ENCODE measurements at regions not wholly inside any gene's neighbourhood (a gene's known extent, or its start where the extent isn't known, plus 50 kb on each side); places are given as distances from the start of the nearest gene placed in this dataset.

DNA sequence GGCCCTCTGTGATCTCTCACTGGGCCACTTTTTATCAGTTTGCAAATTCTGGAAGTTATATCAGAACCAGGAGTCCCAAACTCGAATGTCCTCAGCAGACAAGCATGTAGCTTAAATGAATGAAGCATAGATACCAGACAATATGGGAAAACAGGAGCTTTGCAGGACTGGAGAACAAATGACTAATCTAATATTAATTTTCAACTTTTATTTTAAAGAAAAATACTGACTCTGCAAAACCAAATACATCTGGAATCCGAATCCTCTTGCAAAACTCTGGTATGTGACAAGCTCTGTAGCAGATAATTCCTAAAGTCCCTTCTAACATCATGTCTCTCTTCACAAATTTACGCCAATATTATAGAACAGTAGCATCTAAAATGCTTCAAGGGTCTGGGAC, 427.4 kb downstream of the TTLL7 start:
- H3K36me3 ChIP-seq (ENCODE audit: control insufficient read depth in 1 of 2, insufficient read depth in 2 of 2, low read length in 2 of 2), result no peaks in the 10 kb centered on the region
- no peak overlapping the region for H3K27ac ChIP-seq (ENCODE audit: low read length)
- H3K9me3 ChIP-seq (ENCODE audit: control insufficient read depth in 1 of 2, low read length in 2 of 2), result no peaks in the 10 kb centered on the region
- H3K4me1 ChIP-seq (ENCODE audit: control insufficient read depth in 1 of 2, insufficient read depth in 2 of 2, low read length in 2 of 2), result no peaks in the 10 kb centered on the region
- H3K27me3 ChIP-seq (ENCODE audit: low read depth, low read length), result no peaks in the 10 kb centered on the region
- no peak overlapping the region for H3K4me3 ChIP-seq (ENCODE audit: low read depth in 1 of 2, low read length in 2 of 2)

DNA sequence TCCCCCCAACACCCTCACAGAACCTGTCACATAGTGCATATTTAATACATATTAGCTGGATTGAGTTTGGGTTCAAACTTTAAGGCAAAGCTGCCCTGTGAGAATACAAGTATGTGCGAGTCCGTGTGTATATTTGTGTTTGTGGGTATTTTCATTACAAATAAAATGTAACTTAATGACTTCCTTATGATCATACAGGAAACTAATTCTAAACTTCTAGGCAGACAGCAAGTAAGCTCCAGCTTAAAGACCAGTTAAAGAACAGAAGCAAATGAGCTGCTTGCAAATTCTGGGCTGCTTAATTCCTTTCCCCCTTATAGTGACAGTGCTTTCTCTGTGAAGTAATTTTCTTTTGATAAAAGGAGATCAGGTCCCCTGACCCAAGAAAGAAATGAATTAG, 437.6 kb downstream of the TTLL7 start:
- H3K9me3 ChIP-seq (ENCODE audit: control insufficient read depth in 1 of 2, low read length in 2 of 2), result no peaks in the 10 kb centered on the region
- no peaks in the 10 kb centered on the region for H3K4me1 ChIP-seq (ENCODE audit: control insufficient read depth in 1 of 2, insufficient read depth in 2 of 2, low read length in 2 of 2)
- H3K27ac ChIP-seq (ENCODE audit: low read length), result no peak overlapping the region
- H3K36me3 ChIP-seq (ENCODE audit: control insufficient read depth in 1 of 2, insufficient read depth in 2 of 2, low read length in 2 of 2), result no peaks in the 10 kb centered on the region
- no peak overlapping the region for H3K4me3 ChIP-seq (ENCODE audit: low read depth in 1 of 2, low read length in 2 of 2)
- H3K27me3 ChIP-seq (ENCODE audit: low read depth, low read length), result no peaks in the 10 kb centered on the region

DNA sequence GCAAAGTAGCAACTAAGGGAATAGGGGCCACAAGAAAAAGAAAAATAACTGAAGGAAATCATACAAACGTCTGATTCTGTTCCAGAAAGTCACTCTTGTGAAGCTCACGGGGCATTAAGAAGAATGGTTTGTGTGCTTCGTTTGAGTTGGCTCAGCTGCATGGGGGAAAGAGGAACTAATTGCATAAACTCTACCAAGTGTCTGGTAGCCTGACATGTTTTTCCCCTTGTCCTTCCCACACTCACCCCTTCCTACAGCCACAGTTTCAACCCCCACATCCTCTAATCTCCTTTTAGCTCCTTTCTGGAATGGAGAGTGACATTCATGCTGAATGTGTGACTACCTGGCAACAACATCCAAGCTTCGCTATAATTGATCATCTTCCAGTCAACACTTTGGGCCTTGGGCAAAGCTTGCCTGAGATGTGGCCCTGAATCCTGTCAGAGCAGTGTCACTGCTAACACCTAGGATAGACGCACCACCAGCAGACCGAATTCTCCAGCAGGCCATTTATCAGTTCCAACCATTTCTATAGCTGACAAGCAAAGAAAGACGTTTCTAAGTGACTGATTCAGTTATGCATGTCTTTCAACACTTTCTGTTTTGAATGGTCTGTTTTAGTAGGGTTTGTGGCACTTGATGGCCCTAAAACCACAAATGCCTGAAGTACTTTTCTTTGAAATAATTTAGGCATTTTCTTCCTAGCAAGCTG, 439.6 kb downstream of the TTLL7 start:
- Histone ChIP-seq H3K4me1 (ENCODE audit: control insufficient read depth in 1 of 2, insufficient read depth in 2 of 2, low read length in 2 of 2) (no peaks in the 10 kb centered on the region), H3K27me3 (ENCODE audit: low read depth, low read length) (no peaks in the 10 kb centered on the region), H3K9me3 (ENCODE audit: control insufficient read depth in 1 of 2, low read length in 2 of 2) (no peaks in the 10 kb centered on the region), H3K4me3 (ENCODE audit: low read depth in 1 of 2, low read length in 2 of 2) (no peak overlapping the region), H3K27ac (ENCODE audit: low read length) (no peak overlapping the region), H3K36me3 (ENCODE audit: control insufficient read depth in 1 of 2, insufficient read depth in 2 of 2, low read length in 2 of 2) (no peaks in the 10 kb centered on the region)

DNA sequence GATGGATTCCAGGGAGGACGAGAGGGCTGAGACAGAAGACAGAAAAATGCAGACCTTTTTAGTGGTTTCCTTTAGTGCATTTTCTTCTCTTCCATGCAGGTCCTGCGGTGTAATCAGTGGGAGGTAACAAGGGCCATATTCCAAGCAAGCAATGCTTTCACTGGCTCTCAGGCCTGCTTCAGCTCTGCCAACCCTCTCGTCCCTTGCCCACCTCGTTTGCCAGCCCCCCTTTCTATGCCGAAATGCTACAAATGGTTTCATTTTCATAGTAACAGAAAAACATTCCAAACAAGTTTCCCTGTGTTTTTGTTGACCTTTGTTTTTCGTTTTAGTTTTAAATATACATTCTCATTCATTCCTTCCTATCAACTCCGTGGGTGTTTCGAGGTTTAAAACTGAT, 443.1 kb downstream of the TTLL7 start:
- Histone ChIP-seq H3K4me3 (ENCODE audit: low read depth in 1 of 2, low read length in 2 of 2) (no peak overlapping the region), H3K27me3 (ENCODE audit: low read depth, low read length) (no peaks in the 10 kb centered on the region), H3K36me3 (ENCODE audit: control insufficient read depth in 1 of 2, insufficient read depth in 2 of 2, low read length in 2 of 2) (no peaks in the 10 kb centered on the region), H3K9me3 (ENCODE audit: control insufficient read depth in 1 of 2, low read length in 2 of 2) (no peaks in the 10 kb centered on the region), H3K4me1 (ENCODE audit: control insufficient read depth in 1 of 2, insufficient read depth in 2 of 2, low read length in 2 of 2) (no peaks in the 10 kb centered on the region), H3K27ac (ENCODE audit: low read length) (no peak overlapping the region)

DNA sequence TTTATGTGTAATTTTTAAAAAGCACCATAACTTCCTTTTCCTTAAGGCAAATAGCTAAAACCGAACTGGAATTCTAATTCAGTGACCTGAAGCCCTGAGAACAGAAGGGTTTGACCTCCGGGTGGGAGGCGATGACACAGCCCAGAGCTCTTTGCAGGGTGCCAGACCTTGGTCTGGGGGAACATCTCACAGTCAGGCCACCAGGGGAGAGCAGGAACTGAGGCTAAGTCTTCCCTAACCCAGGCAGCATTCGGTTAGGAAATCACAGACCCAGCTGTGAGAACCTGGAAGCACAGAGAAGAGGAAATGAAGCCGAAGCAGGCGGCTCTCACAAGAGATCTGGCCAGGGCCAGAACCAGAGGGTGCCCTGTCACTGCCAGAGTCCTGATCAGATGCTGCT, 444.8 kb downstream of the TTLL7 start:
- Histone ChIP-seq H3K9me3 (ENCODE audit: control insufficient read depth in 1 of 2, low read length in 2 of 2) (no peaks in the 10 kb centered on the region), H3K27me3 (ENCODE audit: low read depth, low read length) (no peaks in the 10 kb centered on the region), H3K27ac (ENCODE audit: low read length) (no peak overlapping the region), H3K36me3 (ENCODE audit: control insufficient read depth in 1 of 2, insufficient read depth in 2 of 2, low read length in 2 of 2) (no peaks in the 10 kb centered on the region), H3K4me3 (ENCODE audit: low read depth in 1 of 2, low read length in 2 of 2) (no peak overlapping the region), H3K4me1 (ENCODE audit: control insufficient read depth in 1 of 2, insufficient read depth in 2 of 2, low read length in 2 of 2) (no peaks in the 10 kb centered on the region)

DNA sequence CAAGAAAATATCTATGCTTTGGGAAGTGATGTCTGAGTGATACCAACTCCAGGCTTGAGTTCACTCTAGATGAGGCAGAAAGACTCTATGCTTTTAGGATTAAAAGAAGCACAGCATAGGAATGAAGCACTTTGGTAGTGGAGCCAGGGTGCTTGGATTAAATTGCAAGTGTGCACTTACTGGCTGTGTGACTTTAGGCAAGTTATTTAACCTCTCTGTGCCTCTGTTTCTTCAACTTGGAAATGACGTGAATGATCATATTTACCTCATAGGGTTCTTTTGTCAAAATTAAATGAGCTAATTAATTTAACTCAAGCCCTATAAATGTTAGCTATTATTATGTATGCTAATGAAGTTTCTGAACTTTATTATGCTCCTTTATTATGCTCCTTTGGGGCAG, 446.1 kb downstream of the TTLL7 start:
- Histone ChIP-seq H3K4me1 (ENCODE audit: control insufficient read depth in 1 of 2, insufficient read depth in 2 of 2, low read length in 2 of 2) (no peaks in the 10 kb centered on the region), H3K4me3 (ENCODE audit: low read depth in 1 of 2, low read length in 2 of 2) (no peak overlapping the region), H3K27ac (ENCODE audit: low read length) (no peak overlapping the region), H3K36me3 (ENCODE audit: control insufficient read depth in 1 of 2, insufficient read depth in 2 of 2, low read length in 2 of 2) (no peaks in the 10 kb centered on the region), H3K27me3 (ENCODE audit: low read depth, low read length) (no peaks in the 10 kb centered on the region), H3K9me3 (ENCODE audit: control insufficient read depth in 1 of 2, low read length in 2 of 2) (no peaks in the 10 kb centered on the region)

DNA sequence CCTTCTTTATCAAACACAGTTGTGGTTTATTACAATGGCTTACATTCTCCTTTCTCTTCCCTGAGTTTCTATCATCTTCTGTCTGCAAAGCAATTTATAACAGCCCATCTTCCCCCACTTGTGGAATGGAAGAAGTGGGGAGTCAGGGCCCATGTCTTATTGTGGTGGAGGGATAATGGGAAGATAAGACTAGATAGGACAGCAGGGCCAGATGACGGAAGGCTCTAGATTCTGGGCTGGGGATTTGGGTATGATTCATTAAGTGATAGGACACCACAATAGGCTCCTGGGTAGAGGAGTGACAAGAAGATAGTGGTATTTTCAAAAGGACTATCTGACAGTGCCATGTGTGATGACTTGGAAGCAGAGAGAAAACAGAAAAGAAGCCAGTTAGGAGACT, 450.6 kb downstream of the TTLL7 start:
- Histone ChIP-seq H3K27me3 (ENCODE audit: low read depth, low read length) (no peaks in the 10 kb centered on the region), H3K4me3 (ENCODE audit: low read depth in 1 of 2, low read length in 2 of 2) (no peak overlapping the region), H3K27ac (ENCODE audit: low read length) (no peak overlapping the region), H3K4me1 (ENCODE audit: control insufficient read depth in 1 of 2, insufficient read depth in 2 of 2, low read length in 2 of 2) (no peaks in the 10 kb centered on the region), H3K9me3 (ENCODE audit: control insufficient read depth in 1 of 2, low read length in 2 of 2) (no peaks in the 10 kb centered on the region), H3K36me3 (ENCODE audit: control insufficient read depth in 1 of 2, insufficient read depth in 2 of 2, low read length in 2 of 2) (no peaks in the 10 kb centered on the region)

DNA sequence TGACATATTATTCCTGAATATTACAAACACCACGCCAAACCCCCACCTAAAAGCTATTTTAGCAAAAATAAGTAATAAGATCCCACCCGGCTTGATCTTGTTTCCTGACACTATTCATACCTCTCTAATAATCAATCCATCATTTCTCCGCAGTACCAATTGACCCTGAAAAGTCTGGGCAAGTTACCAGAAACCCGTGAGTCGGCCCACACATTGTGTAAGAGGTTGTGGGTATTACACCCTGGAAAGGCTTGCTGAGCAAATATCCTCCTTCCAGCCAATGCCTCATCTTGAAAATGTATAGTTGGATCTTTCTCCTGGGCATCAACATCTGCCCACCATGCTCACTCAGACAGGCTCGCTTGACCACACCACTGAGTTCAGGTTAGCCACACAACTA, 451.0 kb downstream of the TTLL7 start:
- no peaks in the 10 kb centered on the region for H3K9me3 ChIP-seq (ENCODE audit: control insufficient read depth in 1 of 2, low read length in 2 of 2)
- no peaks in the 10 kb centered on the region for H3K4me1 ChIP-seq (ENCODE audit: control insufficient read depth in 1 of 2, insufficient read depth in 2 of 2, low read length in 2 of 2)
- no peaks in the 10 kb centered on the region for H3K36me3 ChIP-seq (ENCODE audit: control insufficient read depth in 1 of 2, insufficient read depth in 2 of 2, low read length in 2 of 2)
- H3K27me3 ChIP-seq (ENCODE audit: low read depth, low read length), result no peaks in the 10 kb centered on the region
- no peak overlapping the region for H3K27ac ChIP-seq (ENCODE audit: low read length)
- H3K4me3 ChIP-seq (ENCODE audit: low read depth in 1 of 2, low read length in 2 of 2), result no peak overlapping the region

DNA sequence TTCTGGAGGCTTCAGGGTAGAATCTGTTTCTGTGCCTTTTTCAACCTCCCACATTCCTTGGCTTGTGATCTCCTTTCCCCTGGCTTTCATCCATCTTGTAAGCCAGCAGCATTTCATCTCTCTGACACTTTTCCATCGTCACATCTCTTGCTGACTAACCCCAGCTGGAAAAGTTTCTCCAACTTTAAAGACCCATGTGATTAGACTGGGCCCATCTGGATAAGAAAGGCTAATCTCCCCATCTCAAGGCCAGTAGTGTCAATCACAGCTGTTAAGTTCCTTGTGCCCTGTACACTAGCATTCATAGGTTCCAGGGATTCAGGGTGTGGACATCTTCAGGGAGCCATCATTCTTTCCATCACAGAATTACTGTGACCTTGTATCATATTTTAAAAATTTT, 452.1 kb downstream of the TTLL7 start:
- no peaks in the 10 kb centered on the region for H3K27me3 ChIP-seq (ENCODE audit: low read depth, low read length)
- no peak overlapping the region for H3K27ac ChIP-seq (ENCODE audit: low read length)

DNA sequence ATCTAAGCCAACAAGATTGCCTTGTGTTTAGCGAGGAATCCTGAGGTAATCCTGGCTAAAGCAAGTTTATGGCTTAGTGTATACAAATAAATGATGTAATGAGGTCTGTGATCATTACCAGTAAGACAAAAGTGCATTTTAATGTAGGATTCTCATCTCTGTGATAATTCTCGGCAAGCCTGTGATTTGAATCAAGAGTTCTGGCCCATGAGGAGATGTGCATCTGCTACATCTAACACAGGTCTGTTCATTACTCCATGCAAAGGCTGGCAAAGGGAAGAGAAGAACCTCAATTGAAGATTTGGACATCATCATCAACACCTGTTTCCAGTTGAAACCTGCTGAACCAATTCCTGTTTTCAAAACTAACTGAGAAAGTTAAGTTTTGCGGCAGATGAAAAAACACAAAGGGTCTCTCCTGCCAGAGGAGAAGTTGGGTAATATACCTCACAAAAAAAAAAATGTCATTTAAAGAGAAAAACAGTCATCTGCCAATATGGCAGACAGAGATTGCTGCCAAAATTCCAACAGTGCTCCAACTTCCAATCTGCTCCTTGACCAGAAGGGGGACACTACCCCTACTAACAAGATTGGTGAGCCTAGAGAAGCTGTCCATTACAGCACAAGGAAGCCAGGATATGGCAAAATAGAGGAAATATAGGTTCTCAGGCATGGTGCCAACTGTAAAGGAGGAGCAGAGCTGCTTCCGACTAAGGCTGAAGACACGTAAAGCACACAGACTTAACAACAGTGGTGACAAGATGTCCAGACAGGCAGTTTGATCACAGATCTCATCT, 453.7 kb downstream of the TTLL7 start:
- no peak overlapping the region for H3K4me3 ChIP-seq (ENCODE audit: low read depth in 1 of 2, low read length in 2 of 2)
- no peaks in the 10 kb centered on the region for H3K4me1 ChIP-seq (ENCODE audit: control insufficient read depth in 1 of 2, insufficient read depth in 2 of 2, low read length in 2 of 2)
- H3K27me3 ChIP-seq (ENCODE audit: low read depth, low read length), result no peaks in the 10 kb centered on the region
- no peaks in the 10 kb centered on the region for H3K9me3 ChIP-seq (ENCODE audit: control insufficient read depth in 1 of 2, low read length in 2 of 2)
- H3K36me3 ChIP-seq (ENCODE audit: control insufficient read depth in 1 of 2, insufficient read depth in 2 of 2, low read length in 2 of 2), result no peaks in the 10 kb centered on the region
- no peak overlapping the region for H3K27ac ChIP-seq (ENCODE audit: low read length)

More for the DNA sequence above, 452.1 kb downstream of the TTLL7 start:
- no peaks in the 10 kb centered on the region for H3K9me3 ChIP-seq (ENCODE audit: control insufficient read depth in 1 of 2, low read length in 2 of 2)
- no peaks in the 10 kb centered on the region for H3K4me1 ChIP-seq (ENCODE audit: control insufficient read depth in 1 of 2, insufficient read depth in 2 of 2, low read length in 2 of 2)
- H3K4me3 ChIP-seq (ENCODE audit: low read depth in 1 of 2, low read length in 2 of 2), result no peak overlapping the region
- no peaks in the 10 kb centered on the region for H3K36me3 ChIP-seq (ENCODE audit: control insufficient read depth in 1 of 2, insufficient read depth in 2 of 2, low read length in 2 of 2)

DNA sequence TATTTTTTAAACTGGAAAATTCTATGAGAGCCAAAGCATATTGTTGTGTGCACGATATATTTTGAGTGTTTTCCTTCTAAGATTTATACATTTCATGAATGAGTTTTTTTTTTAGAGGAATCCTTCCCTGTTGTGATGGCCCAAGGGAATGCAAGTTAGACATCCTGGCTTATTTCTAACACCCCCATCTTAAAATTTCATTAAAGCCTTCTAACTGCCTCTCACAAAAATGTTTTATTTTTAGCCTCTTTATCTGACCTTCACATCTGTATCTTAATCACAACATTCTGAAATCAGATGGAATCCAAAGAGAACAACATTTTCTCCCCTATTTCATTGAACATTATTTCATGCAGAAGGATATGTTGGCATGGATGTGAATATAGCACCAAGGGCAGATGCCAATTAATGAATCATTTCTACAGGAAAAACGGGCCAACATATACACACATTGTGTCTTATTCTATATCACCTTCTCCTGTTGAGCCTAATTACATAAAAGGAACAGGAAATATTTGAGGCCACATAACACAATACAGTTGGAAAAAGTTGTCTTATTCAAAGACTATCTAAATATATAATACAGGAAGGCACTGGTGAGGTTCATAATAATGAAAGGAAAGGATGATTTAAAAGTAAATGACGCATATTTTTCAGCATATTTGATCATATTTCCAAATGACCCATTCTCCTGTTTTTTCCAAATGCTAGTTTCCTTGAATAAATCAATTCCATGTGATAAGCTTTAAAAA, 455.5 kb downstream of the TTLL7 start:
- Histone ChIP-seq H3K4me3 (ENCODE audit: low read depth in 1 of 2, low read length in 2 of 2) (no peak overlapping the region), H3K4me1 (ENCODE audit: control insufficient read depth in 1 of 2, insufficient read depth in 2 of 2, low read length in 2 of 2) (no peaks in the 10 kb centered on the region)

More for the DNA sequence above, 455.5 kb downstream of the TTLL7 start:
- H3K27me3 ChIP-seq (ENCODE audit: low read depth, low read length), result no peaks in the 10 kb centered on the region
- H3K27ac ChIP-seq (ENCODE audit: low read length), result no peak overlapping the region
- H3K9me3 ChIP-seq (ENCODE audit: control insufficient read depth in 1 of 2, low read length in 2 of 2), result no peaks in the 10 kb centered on the region
- no peaks in the 10 kb centered on the region for H3K36me3 ChIP-seq (ENCODE audit: control insufficient read depth in 1 of 2, insufficient read depth in 2 of 2, low read length in 2 of 2)
